ENCODE measurements at regions not wholly inside any gene's neighbourhood (a gene's known extent, or its start where the extent isn't known, plus 50 kb on each side); places are given as distances from the start of the nearest gene placed in this dataset.

DNA sequence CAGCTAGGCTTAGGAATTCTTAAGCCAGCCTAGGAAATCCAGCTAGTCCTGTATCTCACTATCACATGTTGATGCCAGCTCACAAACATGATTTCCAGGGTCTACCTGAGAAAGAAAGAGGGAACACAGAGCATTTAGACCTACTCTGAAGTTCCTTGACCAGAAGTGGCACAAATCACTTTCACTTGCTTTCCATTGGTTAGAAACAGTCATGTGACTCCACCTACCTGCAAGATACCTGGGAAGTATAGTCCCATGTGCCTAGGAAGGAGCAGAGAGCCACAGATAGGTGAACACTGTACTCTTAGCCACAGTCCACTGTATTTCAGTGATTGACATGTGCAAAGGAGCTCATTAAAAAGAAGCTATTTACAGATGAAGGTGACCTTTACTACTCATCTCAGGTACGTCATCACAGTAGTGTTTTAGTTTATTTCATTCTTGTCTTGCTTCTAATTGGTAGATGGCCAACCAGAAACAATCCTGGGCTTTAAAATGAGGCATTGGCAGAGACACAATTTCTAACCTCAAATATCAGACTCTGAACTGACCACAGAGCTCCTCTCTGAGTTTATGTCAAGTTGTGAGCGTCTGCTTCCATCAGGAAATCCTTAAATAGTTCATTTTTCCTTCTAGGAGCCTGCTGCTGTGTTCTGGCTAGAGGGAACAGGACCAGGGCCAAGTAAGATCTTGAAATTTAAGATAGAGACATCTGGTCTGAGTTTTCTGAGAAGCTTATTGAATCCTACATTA lies 340.7 kb downstream of the TLE4 start:
- no peak overlapping the region for H3K27ac ChIP-seq (ENCODE audit: poor library complexity, severe bottlenecking)
- DNase-seq (ENCODE audit: low spot score) (no peak), ATAC-seq (ENCODE audit: low read depth) (no peak)

DNA sequence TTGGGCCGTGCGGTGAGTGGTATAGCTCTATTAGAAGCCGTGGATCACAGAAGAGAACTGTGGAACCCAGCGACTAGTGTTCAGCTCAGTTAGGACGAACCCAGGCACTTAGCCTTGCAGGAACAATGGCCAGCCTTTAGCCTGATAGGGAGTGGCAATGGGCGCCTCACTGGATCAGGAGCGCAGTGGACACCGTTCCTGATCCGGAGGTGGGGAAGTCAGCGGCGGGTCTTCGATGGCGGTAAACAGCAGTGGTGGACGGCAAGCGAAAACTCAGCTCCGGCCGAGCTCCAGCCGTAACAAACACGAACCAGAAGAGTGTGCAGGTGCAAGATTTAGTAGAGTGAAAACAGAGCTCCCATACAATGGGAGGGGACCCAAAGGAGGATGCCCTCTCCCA lies 340.0 kb downstream of the TLE4 start:
- H3K27ac ChIP-seq (ENCODE audit: poor library complexity, severe bottlenecking) = no peak overlapping the region
- TF ChIP-seq, protein P1, sequence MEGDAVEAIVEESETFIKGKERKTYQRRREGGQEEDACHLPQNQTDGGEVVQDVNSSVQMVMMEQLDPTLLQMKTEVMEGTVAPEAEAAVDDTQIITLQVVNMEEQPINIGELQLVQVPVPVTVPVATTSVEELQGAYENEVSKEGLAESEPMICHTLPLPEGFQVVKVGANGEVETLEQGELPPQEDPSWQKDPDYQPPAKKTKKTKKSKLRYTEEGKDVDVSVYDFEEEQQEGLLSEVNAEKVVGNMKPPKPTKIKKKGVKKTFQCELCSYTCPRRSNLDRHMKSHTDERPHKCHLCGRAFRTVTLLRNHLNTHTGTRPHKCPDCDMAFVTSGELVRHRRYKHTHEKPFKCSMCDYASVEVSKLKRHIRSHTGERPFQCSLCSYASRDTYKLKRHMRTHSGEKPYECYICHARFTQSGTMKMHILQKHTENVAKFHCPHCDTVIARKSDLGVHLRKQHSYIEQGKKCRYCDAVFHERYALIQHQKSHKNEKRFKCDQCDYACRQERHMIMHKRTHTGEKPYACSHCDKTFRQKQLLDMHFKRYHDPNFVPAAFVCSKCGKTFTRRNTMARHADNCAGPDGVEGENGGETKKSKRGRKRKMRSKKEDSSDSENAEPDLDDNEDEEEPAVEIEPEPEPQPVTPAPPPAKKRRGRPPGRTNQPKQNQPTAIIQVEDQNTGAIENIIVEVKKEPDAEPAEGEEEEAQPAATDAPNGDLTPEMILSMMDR (IDR thresholded peaks at IDR 0.05; ENCODE audit: poor library complexity, severe bottlenecking) = no peak
- ATAC-seq (ENCODE audit: low read depth) (no peak), DNase-seq (ENCODE audit: low spot score) (no peak)
- H3K27me3 ChIP-seq (ENCODE audit: insufficient read depth, poor library complexity, severe bottlenecking) = peaks cover 4% of the 10 kb centered on the region
- H3K4me1 ChIP-seq (ENCODE audit: insufficient read depth, poor library complexity, severe bottlenecking) = no peaks in the 10 kb centered on the region
- H3K9me3 ChIP-seq (ENCODE audit: severe bottlenecking) = no peaks in the 10 kb centered on the region
- H3K4me3 ChIP-seq (ENCODE audit: severe bottlenecking) = no peak overlapping the region
- no peaks in the 10 kb centered on the region for H3K36me3 ChIP-seq (ENCODE audit: low read depth)

More for the DNA sequence above, 340.7 kb downstream of the TLE4 start:
- no peaks in the 10 kb centered on the region for H3K36me3 ChIP-seq (ENCODE audit: low read depth)
- no peaks in the 10 kb centered on the region for H3K9me3 ChIP-seq (ENCODE audit: severe bottlenecking)
- H3K4me1 ChIP-seq (ENCODE audit: insufficient read depth, poor library complexity, severe bottlenecking) = no peaks in the 10 kb centered on the region
- no peak overlapping the region for H3K4me3 ChIP-seq (ENCODE audit: severe bottlenecking)
- peaks cover 4% of the 10 kb centered on the region for H3K27me3 ChIP-seq (ENCODE audit: insufficient read depth, poor library complexity, severe bottlenecking)
- TF ChIP-seq, protein P1 (IDR thresholded peaks at IDR 0.05; ENCODE audit: poor library complexity, severe bottlenecking) = no peak

DNA sequence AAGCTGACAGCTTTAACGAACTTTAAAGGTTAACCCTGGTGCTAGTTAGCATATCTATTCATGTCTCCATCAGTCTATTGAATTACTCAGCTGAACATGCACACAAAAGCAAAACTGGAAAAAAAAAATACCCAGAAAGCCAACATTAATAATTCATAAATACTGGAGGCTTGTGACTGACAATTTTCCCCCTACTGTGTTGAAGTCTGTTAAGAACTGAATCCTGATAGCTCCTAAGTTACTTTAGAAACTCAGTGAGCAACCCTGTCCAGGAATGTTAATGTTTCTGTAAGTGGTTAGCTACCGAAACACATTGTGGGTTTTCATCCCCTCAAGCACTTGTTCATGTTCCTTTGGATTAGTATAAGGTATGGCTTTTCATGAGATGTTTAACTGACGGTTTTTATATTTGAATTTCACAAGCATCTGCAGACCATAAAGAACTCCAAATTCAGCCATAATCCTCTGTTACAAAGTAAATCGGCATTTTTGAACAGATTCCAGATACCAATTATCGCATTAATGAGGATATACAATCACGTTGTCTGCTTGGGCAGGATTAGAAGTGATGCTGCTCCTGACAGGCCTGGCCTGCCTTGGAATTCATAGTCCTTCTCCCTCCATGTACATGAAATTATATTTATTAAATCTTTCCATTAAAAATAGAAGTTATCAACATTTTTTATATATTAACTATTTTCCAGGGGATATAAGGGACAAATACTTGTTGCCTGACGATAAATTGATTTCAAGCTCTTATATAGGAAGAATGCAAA lies 331.2 kb downstream of the TLE4 start:
- H3K9me3 ChIP-seq (ENCODE audit: severe bottlenecking) = no peaks in the 10 kb centered on the region
- no peaks in the 10 kb centered on the region for H3K4me1 ChIP-seq (ENCODE audit: insufficient read depth, poor library complexity, severe bottlenecking)
- no peak for ATAC-seq (ENCODE audit: low read depth)
- no peaks in the 10 kb centered on the region for H3K36me3 ChIP-seq (ENCODE audit: low read depth)
- no peak for DNase-seq (ENCODE audit: low spot score)
- H3K27me3 ChIP-seq (ENCODE audit: insufficient read depth, poor library complexity, severe bottlenecking) = peaks cover 7% of the 10 kb centered on the region
- no peak overlapping the region for H3K4me3 ChIP-seq (ENCODE audit: severe bottlenecking)
- TF ChIP-seq, protein P1 (IDR thresholded peaks at IDR 0.05; ENCODE audit: poor library complexity, severe bottlenecking) = no peak
- no peak overlapping the region for H3K27ac ChIP-seq (ENCODE audit: poor library complexity, severe bottlenecking)

DNA sequence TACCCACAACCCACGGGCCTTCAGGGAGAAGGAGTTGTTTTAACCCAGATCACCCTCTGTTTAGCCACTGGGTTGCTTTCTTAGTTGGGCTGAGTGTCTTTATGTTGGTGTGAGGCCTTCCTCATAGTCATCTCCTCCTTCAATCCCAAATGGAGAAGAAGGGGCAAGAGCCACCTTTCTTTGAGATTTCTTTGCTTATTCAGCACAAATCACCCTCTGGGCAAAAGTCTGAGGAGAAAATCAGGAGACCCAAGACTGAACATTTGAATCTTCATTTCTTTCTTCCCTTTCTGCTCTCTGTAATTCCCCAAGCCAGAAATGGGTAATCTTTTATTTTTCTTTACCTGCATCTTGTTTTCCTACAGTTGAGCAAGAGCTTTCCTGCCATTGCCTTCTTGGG lies 329.0 kb downstream of the TLE4 start:
- Histone ChIP-seq H3K9me3 (ENCODE audit: severe bottlenecking) (no peaks in the 10 kb centered on the region), H3K36me3 (ENCODE audit: low read depth) (no peaks in the 10 kb centered on the region), H3K4me1 (ENCODE audit: insufficient read depth, poor library complexity, severe bottlenecking) (no peaks in the 10 kb centered on the region), H3K27me3 (ENCODE audit: insufficient read depth, poor library complexity, severe bottlenecking) (peaks cover 7% of the 10 kb centered on the region), H3K27ac (ENCODE audit: poor library complexity, severe bottlenecking) (no peak overlapping the region), H3K4me3 (ENCODE audit: severe bottlenecking) (no peak overlapping the region)
- TF ChIP-seq, protein P1 (IDR thresholded peaks at IDR 0.05; ENCODE audit: poor library complexity, severe bottlenecking) = no peak
- ATAC-seq (ENCODE audit: low read depth) = no peak
- DNase-seq (ENCODE audit: low spot score) = no peak

Measured in RWPE2 (cell line).